H1 (cell line): ENCODE measurements at regions not wholly inside any gene's neighbourhood (a gene's known extent, or its start where the extent isn't known, plus 50 kb on each side); places are given as distances from the start of the nearest gene placed in this dataset.

Experiments used
- CTCF ChIA-PET: fragments of 300-600 bp; sonication (Branson Sonifier 250); formaldehyde crosslinking; loops from one replicate; lab custom pipeline; 2021; ENCODE audit not compliant: partially characterized antibody; lab: Charles Lee
- POLR2A ChIA-PET: fragments of 300-600 bp; sonication (Branson Sonifier 250); formaldehyde crosslinking; loops from one replicate; lab custom pipeline; 2021; ENCODE audit warnings: inconsistent platforms; ENCODE audit not compliant: partially characterized antibody; lab: Charles Lee
- DNase-seq, 2 experiments: peaks; one replicate each; pipeline versions ENCODE4 v3.0.0 to v3.0.0-alpha.2; 2010 to 2022; ENCODE audit warnings: low spot score in 2 of 2, low read depth in 1 of 2, mixed read lengths in 1 of 2
- FAIRE-seq: peaks from 2 replicates; lab custom pipeline; 2011; peaks lifted over from hg19 to GRCh38; lab: Jason Lieb, UNC
- H2AFZ ChIP-seq: 2 replicates; pipeline ENCODE4 v1.8.1; 2012; ENCODE audit warnings: low read length, inconsistent platforms
- H2AK5ac ChIP-seq: 2 replicates; pipeline ENCODE4 v1.6.1; 2013; ENCODE audit warnings: low read depth, low read length
- H2BK120ac ChIP-seq: replicated peaks from 2 replicates; pipeline ENCODE3; 2013; ENCODE audit warnings: low read depth, low read length, inconsistent platforms
- H2BK12ac ChIP-seq: 2 replicates; pipeline ENCODE4 v1.6.1; 2013; ENCODE audit warnings: low read depth, low read length
- H2BK15ac ChIP-seq: 2 replicates; pipeline ENCODE4 v1.6.1; 2013; ENCODE audit warnings: low read length
- H2BK20ac ChIP-seq: 2 replicates; pipeline ENCODE4 v1.6.1; 2013; ENCODE audit warnings: low read length
- H2BK5ac ChIP-seq: 2 replicates; pipeline ENCODE4 v1.6.1; 2013; ENCODE audit warnings: low read depth, low read length
- H3K14ac ChIP-seq: 2 replicates; pipeline ENCODE4 v1.6.1; 2013; ENCODE audit warnings: inconsistent platforms; ENCODE audit not compliant: insufficient read length
- H3K18ac ChIP-seq: 2 replicates; pipeline ENCODE4 v1.6.1; 2013; ENCODE audit warnings: low read length; ENCODE audit errors: extremely low read depth
- H3K23ac ChIP-seq: 2 replicates; pipeline ENCODE4 v1.6.1; 2013; ENCODE audit warnings: inconsistent platforms; ENCODE audit not compliant: insufficient read length
- H3K23me2 ChIP-seq: 2 replicates; pipeline ENCODE4 v1.6.1; 2013; ENCODE audit warnings: low read depth, low read length
- H3K27ac ChIP-seq: 2 replicates; pipeline ENCODE4 v1.6.1; 2011; ENCODE audit warnings: low read depth, low read length, inconsistent platforms
- H3K27me3 ChIP-seq, 4 experiments: replicated peaks in 1 of 4; 1 replicate in 1 of 4; 2 replicates in 3 of 4; pipeline versions ENCODE4 v1.6.1 to v1.8.1; 2011 to 2013; ENCODE audit warnings: low read length in 3 of 4, mild to moderate bottlenecking in 3 of 4, inconsistent platforms in 2 of 4, mixed read lengths in 2 of 4, moderate library complexity in 1 of 4; ENCODE audit not compliant: control insufficient read depth in 3 of 4, insufficient read depth in 3 of 4; ENCODE audit errors: extremely low read depth in 1 of 4
- H3K36me3 ChIP-seq, 4 experiments: 2 replicates each; pipeline versions ENCODE4 v1.6.1 to v1.8.1; 2011 to 2013; ENCODE audit warnings: mild to moderate bottlenecking in 4 of 4, low read length in 3 of 4, moderate library complexity in 2 of 4, control low read depth in 1 of 4, inconsistent platforms in 1 of 4; ENCODE audit not compliant: insufficient read depth in 4 of 4, control insufficient read depth in 2 of 4
- H3K4ac ChIP-seq: replicated peaks from 2 replicates; pipeline ENCODE3; 2013; ENCODE audit warnings: low read length, low read depth, mixed read lengths, inconsistent platforms; ENCODE audit not compliant: insufficient read length
- H3K4me1 ChIP-seq, 4 experiments: replicated peaks in 1 of 4; 1 replicate in 1 of 4; 2 replicates in 3 of 4; pipeline versions ENCODE4 v1.6.1 to v1.8.1; 2011 to 2013; ENCODE audit warnings: low read length in 3 of 4, inconsistent platforms in 2 of 4, mixed read lengths in 1 of 4; ENCODE audit not compliant: insufficient read depth in 4 of 4, control insufficient read depth in 3 of 4
- H3K4me2 ChIP-seq, 2 experiments: 2 replicates each; pipeline versions ENCODE4 v1.6.1 to v1.8.1; 2011 to 2013; ENCODE audit warnings: low read depth in 2 of 2, low read length in 2 of 2, control low read depth in 1 of 2, inconsistent platforms in 1 of 2, mild to moderate bottlenecking in 1 of 2; ENCODE audit not compliant: insufficient read depth in 1 of 2
- H3K4me3 ChIP-seq, 4 experiments: fragments of 200-600, 300-600 bp in 1 of 4; sonication (generic), shearing (Covaris generic), sonication (Bioruptor Twin) in 1 of 4; 2 replicates each; pipeline versions ENCODE4 v1.5.1 to v1.8.1; 2011 to 2016; ENCODE audit warnings: low read length in 4 of 4, low read depth in 3 of 4, control low read depth in 2 of 4, inconsistent platforms in 2 of 4, mild to moderate bottlenecking in 2 of 4, mixed read lengths in 1 of 4, moderate library complexity in 1 of 4; ENCODE audit not compliant: insufficient read depth in 2 of 4; ENCODE audit errors: extremely low read depth in 1 of 4
- H3K56ac ChIP-seq: replicated peaks from 2 replicates; pipeline ENCODE3; 2013; ENCODE audit warnings: low read depth, mild to moderate bottlenecking, mixed read lengths, low read length, inconsistent platforms; ENCODE audit not compliant: insufficient read length
- H3K79me1 ChIP-seq: 2 replicates; pipeline ENCODE4 v1.6.1; 2013; ENCODE audit warnings: low read depth, low read length, control low read depth
- H3K79me2 ChIP-seq, 2 experiments: 2 replicates each; pipeline versions ENCODE4 v1.6.1 to v1.8.1; 2012 to 2013; ENCODE audit warnings: low read length in 2 of 2, mild to moderate bottlenecking in 2 of 2, inconsistent platforms in 1 of 2; ENCODE audit not compliant: insufficient read depth in 2 of 2, control insufficient read depth in 1 of 2
- H3K9ac ChIP-seq, 4 experiments: replicated peaks in 1 of 4; 1 replicate in 1 of 4; 2 replicates in 3 of 4; pipeline versions ENCODE4 v1.6.1 to v1.8.1; 2011 to 2013; ENCODE audit warnings: low read depth in 3 of 4, low read length in 3 of 4, control low read depth in 2 of 4, mild to moderate bottlenecking in 2 of 4, moderate library complexity in 2 of 4, inconsistent platforms in 1 of 4; ENCODE audit errors: extremely low read depth in 1 of 4
- H3K9me3 ChIP-seq, 2 experiments: 2 replicates each; pipeline versions ENCODE4 v1.6.1 to v1.8.1; 2012 to 2013; ENCODE audit warnings: mild to moderate bottlenecking in 2 of 2, moderate library complexity in 2 of 2, control low read depth in 1 of 2, inconsistent platforms in 1 of 2, low read depth in 1 of 2, low read length in 1 of 2, mixed read lengths in 1 of 2; ENCODE audit not compliant: insufficient read depth in 2 of 2
- H4K20me1 ChIP-seq, 2 experiments: replicated peaks in 1 of 2; 2 replicates each; pipeline versions ENCODE3 to v1.8.1; 2011 to 2013; ENCODE audit warnings: inconsistent platforms in 2 of 2, low read length in 2 of 2, mild to moderate bottlenecking in 1 of 2; ENCODE audit not compliant: insufficient read depth in 2 of 2, control insufficient read depth in 1 of 2
- H4K5ac ChIP-seq: 2 replicates; pipeline ENCODE4 v1.6.1; 2013; ENCODE audit warnings: low read length, low read depth, mixed read lengths, inconsistent platforms; ENCODE audit not compliant: insufficient read length
- H4K8ac ChIP-seq: 2 replicates; pipeline ENCODE4 v1.8.0; 2013; ENCODE audit warnings: mild to moderate bottlenecking, moderate library complexity, low read length, inconsistent platforms; ENCODE audit not compliant: insufficient read depth; ENCODE audit errors: extremely low read depth
- H4K91ac ChIP-seq: replicated peaks from 2 replicates; pipeline ENCODE3; 2013; ENCODE audit warnings: low read length, mixed read lengths, inconsistent platforms; ENCODE audit not compliant: insufficient read length
- ASH2L ChIP-seq: fragments of 200-600, 300-600 bp; sonication (generic); IDR thresholded peaks from one replicate; pipeline ENCODE4 v1.7.1; 2017; ENCODE audit warnings: low read length
- CHD2 ChIP-seq: IDR thresholded peaks from 2 replicates; pipeline ENCODE4 v1.6.1; 2012; ENCODE audit warnings: low read length, improper control_type of control experiment
- EGR1 ChIP-seq: IDR thresholded peaks from 2 replicates; pipeline ENCODE4 v1.6.1; 2011; ENCODE audit warnings: low read depth, low read length, borderline replicate concordance
- EP300 ChIP-seq, 2 experiments: IDR thresholded peaks; 1 replicate in 1 of 2; 2 replicates in 1 of 2; pipeline ENCODE4 v1.6.1; 2011 to 2012; ENCODE audit warnings: low read depth in 2 of 2, low read length in 2 of 2, mild to moderate bottlenecking in 2 of 2, borderline replicate concordance in 1 of 2, inconsistent platforms in 1 of 2, moderate library complexity in 1 of 2
- EZH2 ChIP-seq: fragments of 200-600 bp; sonication (generic); IDR thresholded peaks from 2 replicates; pipeline ENCODE4 v1.7.1; 2012; ENCODE audit warnings: low read depth, mild to moderate bottlenecking, moderate library complexity, low read length, inconsistent platforms; ENCODE audit not compliant: severe bottlenecking
- KDM4A ChIP-seq: IDR thresholded peaks from one replicate; pipeline ENCODE4 v1.7.1; 2012; ENCODE audit warnings: low read depth, mild to moderate bottlenecking, moderate library complexity, low read length, inconsistent platforms; ENCODE audit not compliant: severe bottlenecking
- POLR2A ChIP-seq, 2 experiments: IDR thresholded peaks; 1 replicate in 1 of 2; 2 replicates in 1 of 2; pipeline ENCODE4 v1.6.1; 2011; ENCODE audit warnings: low read depth in 2 of 2, low read length in 2 of 2, mild to moderate bottlenecking in 2 of 2; ENCODE audit errors: control extremely low read depth in 1 of 2
- POLR2AphosphoS5 ChIP-seq: IDR thresholded peaks from 2 replicates; pipeline ENCODE4 v1.6.1; 2011; ENCODE audit warnings: low read depth, low read length
- RBBP5 ChIP-seq: IDR thresholded peaks from 2 replicates; pipeline ENCODE4 v1.7.1; 2012; ENCODE audit warnings: low read depth, mild to moderate bottlenecking, inconsistent platforms, low read length, moderate library complexity, borderline replicate concordance
- SUZ12 ChIP-seq: fragments of 200-600 bp; sonication (generic); IDR thresholded peaks from 2 replicates; pipeline ENCODE4 v1.6.1; 2012; ENCODE audit warnings: mild to moderate bottlenecking, inconsistent platforms, low read length, moderate library complexity, mixed read lengths
- TEAD4 ChIP-seq: IDR thresholded peaks from 2 replicates; pipeline ENCODE4 v1.6.1; 2012; ENCODE audit warnings: low read depth, low read length, inconsistent platforms, mixed read lengths
- WGBS, 2 experiments: shearing (Covaris generic) in 1 of 2; methylation state at CpG; one replicate each; pipeline versions ENCODE4 v1.1.6 to v1.1.7; 2013 to 2015; ENCODE audit warnings: low lambda C conversion rate in 2 of 2, mixed read lengths in 2 of 2, inconsistent platforms in 1 of 2, low coverage in 1 of 2, missing lambda C conversion rate in 1 of 2; ENCODE audit not compliant: insufficient replicate concordance in 2 of 2, insufficient coverage in 1 of 2, insufficient read length in 1 of 2; ENCODE audit errors: extremely low coverage in 1 of 2, missing lambda C conversion rate in 1 of 2; 5-methylcytosine and 5-hydroxymethylcytosine counted together

- no peak for TF ChIP-seq EGR1
Observed at GRCh38 chr3:106190296-106190695, 321.5 kb upstream of the CBLB start (continued).

GRCh38 chr3:106191211-106191610, 322.4 kb upstream of the CBLB start:
- Histone ChIP-seq H3K27ac (no peak overlapping the region), H4K8ac (no peak overlapping the region), H3K79me1 (no peaks in the 10 kb centered on the region), H4K5ac (no peak overlapping the region), H3K23me2 (no peaks in the 10 kb centered on the region), H3K4me1 (no peaks in the 10 kb centered on the region), H4K91ac (no peak overlapping the region), H3K14ac (no peak overlapping the region), H2BK120ac (no peak overlapping the region), H3K4ac (no peak overlapping the region), H2BK12ac (no peak overlapping the region), H3K4me2 (no peak overlapping the region), H3K4me3 (no peak overlapping the region), H2AFZ (no peak overlapping the region), H3K9ac (no peak overlapping the region), H3K36me3 (no peaks in the 10 kb centered on the region), H4K20me1 (no peaks in the 10 kb centered on the region), H3K23ac (no peak overlapping the region), H3K56ac (no peak overlapping the region), H3K18ac (no peak overlapping the region), H3K9me3 (no peaks in the 10 kb centered on the region), H3K27me3 (no peaks in the 10 kb centered on the region), H2AK5ac (no peak overlapping the region), H3K79me2 (no peaks in the 10 kb centered on the region), H2BK15ac (no peak overlapping the region), H2BK20ac (no peak overlapping the region), H2BK5ac (no peak overlapping the region)
- WGBS, 2 experiments = 89% methylated on average over 1 of the region's 1 CpG; no CpG with 5 or more reads in 1 of the 2 experiments
- DNase-seq (no peak), FAIRE-seq (no peak)
- CTCF ChIA-PET = no interaction called here
- POLR2A ChIA-PET = no interaction called here
- no peak for TF ChIP-seq EZH2
- TF ChIP-seq CHD2 = no peak
- TF ChIP-seq KDM4A = no peak
- no peak for TF ChIP-seq POLR2A (IDR thresholded peaks at IDR 0.05; ENCODE audit: control extremely low read depth in 1 of 2, low read depth in 2 of 2, low read length in 2 of 2)
- TF ChIP-seq RBBP5 = no peak
- TF ChIP-seq SUZ12 = no peak
- TF ChIP-seq TEAD4 = no peak
- TF ChIP-seq ASH2L = no peak
- TF ChIP-seq POLR2AphosphoS5 = no peak
- no peak for TF ChIP-seq EP300 (IDR thresholded peaks at IDR 0.05; ENCODE audit: borderline replicate concordance in 1 of 2, low read depth in 2 of 2, low read length in 2 of 2)
- TF ChIP-seq, all 59 proteins: peak for 0
